Left lung (tissue), 4 donors: ENCODE measurements at regions not wholly inside any gene's neighbourhood (a gene's known extent, or its start where the extent isn't known, plus 50 kb on each side); places are given as distances from the start of the nearest gene placed in this dataset.

Experiments
- ATAC-seq: fragments of 200-7000 bp; cut with Tn5 transposase; one replicate; pipeline ENCODE4 v1.9.1; 2020; ENCODE audit warnings: moderate library complexity
- DNase-seq, 4 donors: peaks; one replicate each; pipeline ENCODE4 v3.0.0-alpha.2; 2013 to 2020
- H3K27ac ChIP-seq, 2 donors: fragments of 200-600 bp; sonication (generic) in 1 of 2; one replicate each; pipeline versions ENCODE4 v1.5.0 to v1.8.0; 2020 to 2021
- H3K27me3 ChIP-seq, 2 donors: fragments of 200-600 bp; sonication (generic) in 1 of 2; one replicate each; pipeline versions ENCODE4 v1.5.0 to v1.8.0; 2020 to 2021
- H3K36me3 ChIP-seq, 2 donors: fragments of 200-600 bp; sonication (generic) in 1 of 2; one replicate each; pipeline versions ENCODE4 v1.5.0 to v1.8.0; 2020 to 2021
- H3K4me1 ChIP-seq, 2 donors: fragments of 200-600 bp; one replicate each; pipeline ENCODE4 v1.8.0; 2021
- H3K4me3 ChIP-seq, 2 donors: fragments of 200-600 bp; sonication (generic) in 1 of 2; one replicate each; pipeline versions ENCODE4 v1.5.0 to v1.8.0; 2020 to 2021; ENCODE audit warnings: mild to moderate bottlenecking in 1 of 2
- H3K9me3 ChIP-seq, 2 donors: fragments of 200-600 bp; sonication (generic) in 1 of 2; one replicate each; pipeline versions ENCODE4 v1.5.0 to v1.8.0; 2020 to 2021
- intact Hi-C, 2 donors: fragments of 100-400 bp; cut with DNase I; formaldehyde crosslinking; loops; one replicate each; pipeline versions ENCODE4 v1.11.2 to v1.14.2; 2022
- TF ChIP-seq, protein P1 (sequence below), 2 donors: fragments of 200-600 bp; sonication (generic) in 1 of 2; IDR thresholded peaks; one replicate each; pipeline versions ENCODE4 v1.5.0 to v1.8.0; 2021; ENCODE audit warnings: antibody characterized with exemption in 2 of 2
- donor health status: DM: no; HTN: yes; CAD: no.
- donor health status: DM: no; HTN: no; CAD: no.

DNA sequence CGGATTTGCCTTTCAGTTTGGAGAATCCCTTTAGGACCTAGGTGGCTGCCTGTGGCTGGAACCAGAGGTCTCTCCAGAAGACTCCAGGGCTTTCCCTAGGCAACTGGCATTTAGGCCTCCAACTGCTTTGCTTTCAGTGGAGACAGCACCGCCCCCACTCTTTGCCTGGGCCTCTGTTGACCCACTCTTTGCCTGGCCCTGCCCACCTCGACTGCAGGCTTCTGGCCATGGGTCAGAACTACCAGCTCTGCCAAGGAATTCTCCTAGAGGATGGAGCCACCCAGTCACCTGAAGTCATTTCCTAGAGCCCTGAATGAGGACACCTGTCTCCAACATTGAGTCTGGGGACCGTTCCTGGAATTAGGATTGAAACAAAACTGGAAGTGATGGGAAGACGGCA lies 439.0 kb upstream of the CDH4 start:
- no peaks in the 10 kb centered on the region for H3K27me3 ChIP-seq
- intact Hi-C loops = no loop called here
- H3K4me1 ChIP-seq = no peaks in the 10 kb centered on the region
- no peaks in the 10 kb centered on the region for H3K9me3 ChIP-seq
- ATAC-seq (no peak), DNase-seq (no peak)
- H3K4me3 ChIP-seq = no peak overlapping the region
- H3K27ac ChIP-seq = no peak overlapping the region
- TF ChIP-seq, protein P1, sequence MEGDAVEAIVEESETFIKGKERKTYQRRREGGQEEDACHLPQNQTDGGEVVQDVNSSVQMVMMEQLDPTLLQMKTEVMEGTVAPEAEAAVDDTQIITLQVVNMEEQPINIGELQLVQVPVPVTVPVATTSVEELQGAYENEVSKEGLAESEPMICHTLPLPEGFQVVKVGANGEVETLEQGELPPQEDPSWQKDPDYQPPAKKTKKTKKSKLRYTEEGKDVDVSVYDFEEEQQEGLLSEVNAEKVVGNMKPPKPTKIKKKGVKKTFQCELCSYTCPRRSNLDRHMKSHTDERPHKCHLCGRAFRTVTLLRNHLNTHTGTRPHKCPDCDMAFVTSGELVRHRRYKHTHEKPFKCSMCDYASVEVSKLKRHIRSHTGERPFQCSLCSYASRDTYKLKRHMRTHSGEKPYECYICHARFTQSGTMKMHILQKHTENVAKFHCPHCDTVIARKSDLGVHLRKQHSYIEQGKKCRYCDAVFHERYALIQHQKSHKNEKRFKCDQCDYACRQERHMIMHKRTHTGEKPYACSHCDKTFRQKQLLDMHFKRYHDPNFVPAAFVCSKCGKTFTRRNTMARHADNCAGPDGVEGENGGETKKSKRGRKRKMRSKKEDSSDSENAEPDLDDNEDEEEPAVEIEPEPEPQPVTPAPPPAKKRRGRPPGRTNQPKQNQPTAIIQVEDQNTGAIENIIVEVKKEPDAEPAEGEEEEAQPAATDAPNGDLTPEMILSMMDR (IDR thresholded peaks at IDR 0.05) = no peak
- no peaks in the 10 kb centered on the region for H3K36me3 ChIP-seq

DNA sequence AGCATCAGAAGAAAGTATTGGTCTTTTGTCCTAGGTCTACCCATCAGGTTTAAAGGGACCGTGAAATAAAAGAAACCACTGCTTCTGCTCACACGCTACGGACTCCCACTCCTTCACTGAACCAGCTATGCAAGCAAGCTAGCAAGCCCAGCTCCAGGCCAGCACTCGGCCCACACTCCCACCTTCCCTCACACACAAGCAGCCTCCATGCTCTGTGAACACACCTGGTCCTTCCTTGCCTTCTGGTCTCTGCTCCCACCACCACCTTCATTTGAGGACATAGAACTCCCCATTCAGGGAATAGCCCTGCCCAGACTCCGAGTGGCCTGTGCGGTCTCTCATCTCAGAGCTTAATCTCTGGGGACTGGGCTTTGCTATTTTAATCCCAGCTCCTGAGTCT lies 436.4 kb upstream of the CDH4 start:
- Histone ChIP-seq H3K27ac (no peak overlapping the region), H3K9me3 (no peaks in the 10 kb centered on the region), H3K4me3 (no peak overlapping the region), H3K4me1 (no peaks in the 10 kb centered on the region), H3K27me3 (no peaks in the 10 kb centered on the region), H3K36me3 (no peaks in the 10 kb centered on the region)
- DNase-seq = no peak
- intact Hi-C loops = no loop called here
- ATAC-seq = no peak
- TF ChIP-seq, protein P1 (IDR thresholded peaks at IDR 0.05) = no peak

GRCh38 chr20:60816901-60817300 lies 435.2 kb upstream of the CDH4 start:
- H3K36me3 ChIP-seq = no peaks in the 10 kb centered on the region
- H3K4me3 ChIP-seq = no peak overlapping the region
- peaks cover 0 to 7% of the 10 kb centered on the region in 2 donors for H3K27me3 ChIP-seq
- DNase-seq (no peak), ATAC-seq (no peak)
- intact Hi-C loops = no loop called here
- no peak overlapping the region for H3K27ac ChIP-seq
- no peaks in the 10 kb centered on the region for H3K9me3 ChIP-seq
- TF ChIP-seq, protein P1 (IDR thresholded peaks at IDR 0.05) = no peak
- H3K4me1 ChIP-seq = no peaks in the 10 kb centered on the region

- no peak overlapping the region for H3K27ac ChIP-seq
- no peak for DNase-seq
Observed at GRCh38 chr20:60817891-60818290, 434.2 kb upstream of the CDH4 start.

GRCh38 chr20:60819511-60819910 lies 432.6 kb upstream of the CDH4 start:
- Histone ChIP-seq H3K4me1 (no peaks in the 10 kb centered on the region), H3K27me3 (peaks cover 0 to 20% of the 10 kb centered on the region in 2 donors), H3K27ac (no peak overlapping the region), H3K4me3 (no peak overlapping the region), H3K9me3 (no peaks in the 10 kb centered on the region), H3K36me3 (no peaks in the 10 kb centered on the region)
- ATAC-seq = no peak
- no peak for DNase-seq
- TF ChIP-seq, protein P1 (IDR thresholded peaks at IDR 0.05) = no peak
- intact Hi-C loops = no loop called here

More at GRCh38 chr20:60817891-60818290, 434.2 kb upstream of the CDH4 start:
- TF ChIP-seq, protein P1 (IDR thresholded peaks at IDR 0.05) = no peak
- intact Hi-C loops = no loop called here
- Histone ChIP-seq H3K9me3 (no peaks in the 10 kb centered on the region), H3K4me1 (no peaks in the 10 kb centered on the region), H3K4me3 (no peak overlapping the region), H3K27me3 (peaks cover 0 to 7% of the 10 kb centered on the region in 2 donors), H3K36me3 (no peaks in the 10 kb centered on the region)
- no peak for ATAC-seq
